MM.1S (cell line): ENCODE measurements at regions not wholly inside any gene's neighbourhood (a gene's known extent, or its start where the extent isn't known, plus 50 kb on each side); places are given as distances from the start of the nearest gene placed in this dataset.

Source experiments
- EZH2 ChIP-seq: fragments of 300-600 bp; sonication (generic); optimal IDR thresholded peaks from 2 replicates; pipeline ENCODE3; 2017; ENCODE audit warnings: low read depth, mild to moderate bottlenecking, antibody characterized with exemption, low read length, mixed read lengths
- EZH2phosphoT487 ChIP-seq: fragments of 300-600 bp; sonication (generic); IDR thresholded peaks from 2 replicates; pipeline ENCODE4 v1.6.1; 2018; ENCODE audit warnings: antibody characterized with exemption, low read length
- TF ChIP-seq, protein P1 (sequence below): fragments of 300-600 bp; sonication (generic); IDR thresholded peaks from 2 replicates; pipeline ENCODE4 v1.5.1; 2016; ENCODE audit warnings: antibody characterized with exemption, low read length, mixed read lengths

DNA sequence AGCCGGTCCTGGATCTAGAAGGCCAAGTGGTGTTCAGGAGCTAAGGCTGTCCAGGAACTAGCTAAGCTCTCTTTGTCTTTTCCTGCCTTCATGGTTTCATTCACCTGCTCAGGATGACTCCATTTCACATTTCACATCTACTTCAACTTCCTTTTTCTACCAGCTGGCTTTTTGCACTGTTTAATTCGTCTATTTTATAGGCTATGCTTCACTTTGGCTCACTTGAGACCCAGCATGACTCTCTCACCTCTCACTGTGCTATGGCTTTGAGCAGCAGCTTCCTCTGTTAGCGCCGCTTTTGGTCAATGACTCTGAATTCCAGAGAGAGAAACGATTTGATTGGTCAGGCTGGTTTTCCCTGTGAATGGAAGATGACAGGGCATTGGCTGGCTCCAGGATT is 213.5 kb upstream of the CLNK start:
- TF ChIP-seq, protein P1, sequence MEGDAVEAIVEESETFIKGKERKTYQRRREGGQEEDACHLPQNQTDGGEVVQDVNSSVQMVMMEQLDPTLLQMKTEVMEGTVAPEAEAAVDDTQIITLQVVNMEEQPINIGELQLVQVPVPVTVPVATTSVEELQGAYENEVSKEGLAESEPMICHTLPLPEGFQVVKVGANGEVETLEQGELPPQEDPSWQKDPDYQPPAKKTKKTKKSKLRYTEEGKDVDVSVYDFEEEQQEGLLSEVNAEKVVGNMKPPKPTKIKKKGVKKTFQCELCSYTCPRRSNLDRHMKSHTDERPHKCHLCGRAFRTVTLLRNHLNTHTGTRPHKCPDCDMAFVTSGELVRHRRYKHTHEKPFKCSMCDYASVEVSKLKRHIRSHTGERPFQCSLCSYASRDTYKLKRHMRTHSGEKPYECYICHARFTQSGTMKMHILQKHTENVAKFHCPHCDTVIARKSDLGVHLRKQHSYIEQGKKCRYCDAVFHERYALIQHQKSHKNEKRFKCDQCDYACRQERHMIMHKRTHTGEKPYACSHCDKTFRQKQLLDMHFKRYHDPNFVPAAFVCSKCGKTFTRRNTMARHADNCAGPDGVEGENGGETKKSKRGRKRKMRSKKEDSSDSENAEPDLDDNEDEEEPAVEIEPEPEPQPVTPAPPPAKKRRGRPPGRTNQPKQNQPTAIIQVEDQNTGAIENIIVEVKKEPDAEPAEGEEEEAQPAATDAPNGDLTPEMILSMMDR: no peak
- TF ChIP-seq EZH2phosphoT487 (no peak), EZH2 (no peak)
